GM12891 (cell line): ENCODE measurements at regions not wholly inside any gene's neighbourhood (a gene's known extent, or its start where the extent isn't known, plus 50 kb on each side); places are given as distances from the start of the nearest gene placed in this dataset.

ENCODE experiments used
- DNase-seq: peaks from one replicate; pipeline ENCODE4 v3.0.0; 2011; ENCODE audit warnings: low spot score; ENCODE audit not compliant: insufficient read length
- FAIRE-seq: peaks from 2 replicates; lab custom pipeline; 2011; peaks lifted over from hg19 to GRCh38; lab: Jason Lieb, UNC
- PAX5 ChIP-seq: IDR thresholded peaks from 2 replicates; pipeline ENCODE4 v1.6.1; 2011; ENCODE audit warnings: low read length, moderate library complexity, mild to moderate bottlenecking; ENCODE audit not compliant: insufficient read depth, severe bottlenecking
- POLR2A ChIP-seq: IDR thresholded peaks from 2 replicates; pipeline ENCODE4 v1.6.1; 2011; ENCODE audit warnings: low read depth, low read length, control low read depth
- POLR2AphosphoS5 ChIP-seq: IDR thresholded peaks from 2 replicates; pipeline ENCODE4 v1.6.1; 2011; ENCODE audit warnings: low read depth, low read length, control low read depth
- POU2F2 ChIP-seq: IDR thresholded peaks from 2 replicates; pipeline ENCODE4 v1.6.1; 2011; ENCODE audit warnings: low read depth, mild to moderate bottlenecking, control low read depth, low read length, moderate library complexity
- SPI1 ChIP-seq: IDR thresholded peaks from 2 replicates; pipeline ENCODE4 v1.6.1; 2011; ENCODE audit warnings: low read depth, low read length, control low read depth
- TAF1 ChIP-seq: IDR thresholded peaks from 2 replicates; pipeline ENCODE4 v1.6.1; 2011; ENCODE audit warnings: low read depth, low read length, control low read depth

GRCh38 chr4:35124106-35124505 is 1120.2 kb downstream of the ARAP2 start:
- TF ChIP-seq POLR2AphosphoS5 (no peak), SPI1 (no peak), POU2F2 (no peak), PAX5 (no peak), TAF1 (no peak), POLR2A (no peak)
- DNase-seq: no peak
- no peak for FAIRE-seq

- no peak for FAIRE-seq
- DNase-seq: no peak
- TF ChIP-seq SPI1: no peak
- TF ChIP-seq TAF1: no peak
- TF ChIP-seq POLR2A: no peak
- no peak for TF ChIP-seq POU2F2
- TF ChIP-seq PAX5: no peak
- no peak for TF ChIP-seq POLR2AphosphoS5
Measured at GRCh38 chr4:35125995-35126712, 1118.2 kb downstream of the ARAP2 start.

- DNase-seq (no peak), FAIRE-seq (no peak)
- TF ChIP-seq POLR2AphosphoS5 (no peak), POLR2A (no peak), POU2F2 (no peak), PAX5 (no peak), TAF1 (no peak), SPI1 (no peak)
Measured at GRCh38 chr4:35138449-35138848, 1105.9 kb downstream of the ARAP2 start.

- FAIRE-seq (no peak), DNase-seq (no peak)
- TF ChIP-seq PAX5 (no peak), TAF1 (no peak), SPI1 (no peak), POLR2A (no peak), POU2F2 (no peak), POLR2AphosphoS5 (no peak)
Measured at GRCh38 chr4:35147761-35148160, 1096.6 kb downstream of the ARAP2 start.

GRCh38 chr4:35151816-35152572 is 1092.3 kb downstream of the ARAP2 start:
- TF ChIP-seq POU2F2 (no peak), TAF1 (no peak), POLR2A (no peak), PAX5 (no peak), SPI1 (no peak), POLR2AphosphoS5 (no peak)
- FAIRE-seq (no peak), DNase-seq (no peak)

GRCh38 chr4:35163168-35163567 is 1081.1 kb downstream of the ARAP2 start:
- DNase-seq (no peak), FAIRE-seq (no peak)
- no peak for TF ChIP-seq SPI1
- TF ChIP-seq TAF1: no peak
- TF ChIP-seq PAX5: no peak
- no peak for TF ChIP-seq POLR2A

- FAIRE-seq: no peak
- no peak for DNase-seq
- TF ChIP-seq POU2F2 (no peak), PAX5 (no peak), POLR2A (no peak), POLR2AphosphoS5 (no peak), TAF1 (no peak), SPI1 (no peak)
Measured at GRCh38 chr4:35164063-35164462, 1080.3 kb downstream of the ARAP2 start.

- TF ChIP-seq POLR2A (no peak), TAF1 (no peak), SPI1 (no peak), PAX5 (no peak), POU2F2 (no peak), POLR2AphosphoS5 (no peak)
- DNase-seq (no peak), FAIRE-seq (no peak)
Measured at GRCh38 chr4:35166466-35166865, 1077.8 kb downstream of the ARAP2 start.

- TF ChIP-seq SPI1 (no peak), TAF1 (no peak), POLR2A (no peak), POU2F2 (no peak), POLR2AphosphoS5 (no peak), PAX5 (no peak)
- DNase-seq: no peak
- FAIRE-seq: no peak
Measured at GRCh38 chr4:35167385-35167784, 1076.9 kb downstream of the ARAP2 start.
